GM19468 (cell line): ENCODE measurements at regions not wholly inside any gene's neighbourhood (a gene's known extent, or its start where the extent isn't known, plus 50 kb on each side); places are given as distances from the start of the nearest gene placed in this dataset.

Experiments used
- ATAC-seq: cut with Tn5 transposase; IDR thresholded peaks from one replicate; pipeline ENCODE4 v1.9.1; 2021; ENCODE audit warnings: mild to moderate bottlenecking, moderate library complexity, moderate number of reproducible peaks; ENCODE audit not compliant: unreplicated experiment; ENCODE audit errors: extremely low read depth

DNA sequence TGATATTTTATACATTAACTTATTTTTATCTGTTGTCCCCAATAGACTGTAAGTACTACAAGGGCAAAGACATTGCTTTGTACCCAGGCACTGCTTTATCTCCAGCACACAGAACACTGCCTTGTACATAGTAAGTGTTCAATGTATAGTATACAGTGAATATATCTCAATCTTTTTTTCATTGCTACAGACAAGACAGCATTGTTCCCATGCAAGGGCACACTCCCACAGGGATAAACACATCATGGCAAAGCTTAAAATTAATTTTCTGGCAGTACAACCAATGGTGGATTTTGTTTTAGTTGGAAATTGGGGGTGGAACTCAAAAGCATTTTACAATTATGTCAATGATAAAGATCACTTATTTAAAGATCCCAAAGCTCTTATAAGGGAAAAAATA, 112.3 kb upstream of the EEA1 start:
- ATAC-seq, result no peak

DNA sequence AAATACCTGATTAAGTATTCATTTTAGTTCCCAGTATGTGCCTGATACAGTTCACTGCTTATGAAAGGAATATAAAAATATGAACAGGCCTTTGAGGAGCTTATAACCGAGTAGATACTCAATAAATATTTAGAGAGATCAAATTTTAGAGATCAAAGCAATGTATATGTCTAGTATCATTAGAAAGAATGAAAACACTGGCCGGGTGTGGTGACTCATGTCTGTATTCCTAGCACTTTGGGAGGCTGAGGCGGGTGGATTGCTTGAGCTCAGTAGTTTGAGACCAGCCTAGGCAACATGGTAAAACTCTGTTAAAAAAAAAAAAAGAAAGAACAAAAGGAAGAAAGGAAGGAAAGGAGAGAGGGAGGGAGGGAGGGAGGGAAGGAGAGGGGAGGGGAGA, 113.2 kb upstream of the EEA1 start:
- no peak for ATAC-seq

GRCh38 chr12:93042684-93043083, 113.6 kb upstream of the EEA1 start:
- ATAC-seq, result no peak

GRCh38 chr12:93043192-93043876, 114.2 kb upstream of the EEA1 start:
- ATAC-seq, result no peak

DNA sequence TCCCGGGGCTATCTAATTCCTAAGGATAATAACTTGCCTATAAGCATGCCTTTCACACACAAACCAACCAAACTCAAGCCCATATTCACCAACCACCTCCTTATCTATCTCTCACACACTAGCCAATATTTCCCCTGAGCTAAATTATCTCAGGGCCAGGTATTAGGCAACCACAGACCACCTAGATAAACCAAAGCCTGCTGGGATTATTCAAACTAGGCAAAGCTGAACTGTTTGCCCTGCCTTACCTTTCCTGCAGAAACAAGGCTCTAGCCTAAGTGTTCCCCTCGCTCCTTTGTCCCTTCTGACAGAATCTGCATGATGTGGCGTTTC, 114.7 kb upstream of the EEA1 start:
- ATAC-seq, result no peak

DNA sequence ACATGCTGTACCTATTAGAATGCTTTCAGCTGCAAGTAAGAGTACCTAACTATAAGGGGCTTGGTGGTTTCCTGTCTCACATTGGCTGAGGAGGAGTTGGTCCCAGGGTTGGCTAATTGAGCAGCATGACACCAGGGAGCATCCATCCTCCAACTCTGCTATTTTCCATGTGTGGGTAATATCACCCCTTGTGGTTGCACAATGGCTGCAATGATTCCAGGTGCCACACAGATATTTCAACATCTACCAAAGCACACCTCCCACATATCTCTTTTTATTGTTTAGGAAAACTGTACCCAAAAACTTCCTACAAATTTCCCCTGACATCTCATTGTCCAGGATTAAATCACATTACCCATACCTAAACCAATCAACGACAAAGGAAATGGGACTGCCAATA, 118.0 kb upstream of the EEA1 start:
- ATAC-seq, result no peak

GRCh38 chr12:93048656-93049055, 119.6 kb upstream of the EEA1 start:
- no peak for ATAC-seq

DNA sequence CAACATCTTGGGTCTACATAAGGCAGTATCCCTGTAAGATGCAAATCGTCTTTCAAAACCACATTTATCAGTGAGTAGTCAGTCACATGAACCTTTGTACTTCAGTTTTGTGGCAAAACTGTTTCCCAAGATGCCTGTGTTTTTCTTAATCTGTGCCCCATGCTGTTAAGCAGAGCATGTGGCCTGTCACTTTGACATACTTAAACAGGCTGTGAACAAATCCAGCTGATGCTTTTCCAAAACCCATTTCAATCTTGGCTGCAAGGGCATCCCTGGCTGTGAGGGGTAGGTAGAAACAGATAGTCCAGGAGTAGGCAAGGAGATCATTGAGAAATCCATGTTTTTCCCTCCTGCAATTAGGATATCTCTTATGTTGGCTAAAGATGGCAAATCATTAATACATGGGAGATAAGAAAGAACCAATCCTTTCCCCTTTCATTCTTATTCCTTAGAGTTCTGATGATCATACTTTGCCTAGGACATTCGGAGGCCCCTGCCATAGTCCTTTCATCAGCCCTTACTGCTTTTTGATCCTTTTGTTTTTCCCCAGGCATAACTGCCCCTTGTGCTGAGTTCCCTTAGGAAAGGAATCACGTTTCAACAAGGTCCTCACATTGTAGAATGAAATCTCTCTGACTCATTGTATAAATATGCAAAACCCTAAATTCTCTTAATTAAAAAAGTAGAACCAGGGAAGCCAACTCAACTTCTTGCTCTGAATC, 121.1 kb upstream of the EEA1 start:
- ATAC-seq, result no peak

GRCh38 chr12:93050748-93051081, 121.6 kb upstream of the EEA1 start:
- no peak for ATAC-seq

GRCh38 chr12:93054021-93054420, 124.9 kb upstream of the EEA1 start:
- ATAC-seq, result no peak

- no peak for ATAC-seq
These were observed 126.1 kb upstream of the EEA1 start for GRCh38 chr12:93055221-93055620.

DNA sequence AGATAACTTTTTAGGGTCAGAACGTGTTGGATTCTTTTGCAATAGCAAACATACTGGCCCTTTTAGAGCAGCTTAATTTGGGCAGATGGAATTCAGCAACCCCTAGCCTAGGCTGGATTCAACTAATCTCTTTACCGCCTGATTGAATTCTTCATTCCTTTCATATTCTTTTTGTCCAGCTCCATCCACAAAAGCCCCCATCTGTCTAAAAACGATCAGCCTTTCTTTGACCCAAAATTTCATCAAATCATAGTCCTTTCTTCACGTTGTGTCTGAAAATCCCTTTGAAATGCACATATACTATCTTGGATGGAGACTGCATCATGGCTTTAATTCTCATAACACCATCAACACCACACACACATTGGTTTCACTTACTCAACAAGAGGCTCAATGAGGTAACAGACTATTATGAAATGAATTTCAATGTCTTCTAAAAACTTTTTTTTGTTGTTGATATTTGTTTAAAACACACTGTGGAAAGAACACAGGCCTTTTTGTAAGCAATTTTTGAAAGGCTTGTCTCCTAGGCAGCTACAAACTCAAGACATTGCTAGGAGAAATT, 128.0 kb upstream of the EEA1 start:
- ATAC-seq, result no peak

- ATAC-seq, result no peak
These were observed 129.2 kb upstream of the EEA1 start for GRCh38 chr12:93058280-93058679.

- no peak for ATAC-seq
These were observed 130.2 kb upstream of the EEA1 start for GRCh38 chr12:93059288-93059687.

- peak; percentile 96 for ATAC-seq
These were observed 131.0 kb upstream of the EEA1 start for GRCh38 chr12:93059925-93060665.

GRCh38 chr12:93060666-93061472, 131.8 kb upstream of the EEA1 start:
- ATAC-seq, result no peak

- ATAC-seq, result no peak
These were observed 132.7 kb upstream of the EEA1 start for GRCh38 chr12:93061473-93062419.

DNA sequence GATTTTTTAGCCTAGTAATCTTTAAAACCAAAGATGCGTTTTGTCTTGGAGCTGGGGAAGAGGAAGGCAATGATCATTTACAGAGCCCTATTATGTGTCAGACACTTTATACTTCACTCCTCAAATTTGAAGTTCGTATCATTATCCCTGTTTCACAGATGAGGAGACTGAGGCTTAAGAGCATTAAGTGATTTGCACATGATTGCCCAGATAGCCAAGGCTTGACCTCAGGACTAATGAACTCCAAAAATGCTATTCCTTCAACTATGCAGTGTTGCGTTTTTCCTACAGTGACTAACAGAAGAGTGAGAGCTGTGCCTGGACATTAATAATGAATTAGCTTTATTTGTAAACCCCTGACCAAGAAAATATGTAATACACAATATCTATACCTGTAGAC, 136.8 kb upstream of the EEA1 start:
- no peak for ATAC-seq

DNA sequence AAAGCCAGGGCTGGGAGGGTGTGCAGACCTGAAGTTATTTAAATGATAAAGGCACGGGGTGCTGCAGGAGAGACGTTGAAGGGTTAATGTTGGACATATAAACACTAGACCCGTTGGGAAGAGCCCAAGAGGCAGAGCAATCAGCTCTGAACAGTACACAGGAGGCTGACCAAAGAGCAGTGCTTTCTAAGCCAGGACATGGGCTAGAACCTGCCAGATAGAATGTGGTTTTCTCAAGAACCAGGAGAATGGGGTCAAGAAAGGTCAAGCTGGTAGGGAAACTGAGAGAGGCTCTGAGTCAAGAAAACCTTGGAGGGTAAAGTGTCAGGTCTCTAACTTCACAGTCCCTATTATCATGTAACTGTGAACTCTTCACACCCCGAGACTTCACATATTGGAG, 143.2 kb upstream of the EEA1 start:
- no peak for ATAC-seq
